Ovary (tissue), 7 donors: ENCODE measurements at regions not wholly inside any gene's neighbourhood (a gene's known extent, or its start where the extent isn't known, plus 50 kb on each side); places are given as distances from the start of the nearest gene placed in this dataset.

Experiments used
- DNase-seq, 5 donors: peaks; one replicate each; pipeline ENCODE4 v3.0.0-alpha.2; 2019 to 2020
- H3K27ac ChIP-seq, 2 donors: fragments of 200-600 bp; one replicate each; pipeline versions ENCODE4 v1.5.1 to v1.8.0; 2019 to 2022
- H3K27me3 ChIP-seq: fragments of 200-600 bp; one replicate; pipeline ENCODE4 v1.8.0; 2022
- H3K36me3 ChIP-seq: fragments of 200-600 bp; sonication (generic); one replicate; pipeline ENCODE4 v1.5.1; 2019
- H3K4me1 ChIP-seq: one replicate; pipeline ENCODE4 v1.8.1; 2013; ENCODE audit warnings: mild to moderate bottlenecking, moderate library complexity; ENCODE audit not compliant: insufficient read depth
- H3K4me3 ChIP-seq: fragments of 200-600 bp; sonication (generic); one replicate; pipeline ENCODE4 v1.5.1; 2017
- H3K9me3 ChIP-seq, 2 donors: fragments of 200-600 bp in 1 of 2; sonication (generic) in 1 of 2; one replicate each; pipeline versions ENCODE4 v1.5.1 to v1.8.1; 2013 to 2019; ENCODE audit warnings: mild to moderate bottlenecking in 1 of 2, moderate library complexity in 1 of 2
- CTCF ChIP-seq, 3 donors: fragments of 450-650 bp in 2 of 3; fragments of 200-600 bp in 1 of 3; IDR thresholded peaks; one replicate each; pipeline versions ENCODE4 v1.5.1 to v1.8.0; 2016 to 2022; ENCODE audit warnings: antibody characterized with exemption in 3 of 3, mild to moderate bottlenecking in 1 of 3
- EP300 ChIP-seq: sonication (generic); formaldehyde crosslinking; IDR thresholded peaks from one replicate; pipeline ENCODE4 v1.6.1; 2017; ENCODE audit warnings: antibody characterized with exemption
- POLR2A ChIP-seq: fragments of 450-650 bp; IDR thresholded peaks from one replicate; pipeline ENCODE4 v1.6.1; 2017; ENCODE audit warnings: antibody characterized with exemption, mild to moderate bottlenecking, moderate library complexity
- WGBS, 3 donors: extraction: QIAGEN DNeasy Blood & Tissue Kit in 1 of 3; methylation state at CpG; one replicate each; pipeline versions ENCODE4 v1.1.5 to v1.1.7; 2013 to 2017; 5-methylcytosine and 5-hydroxymethylcytosine counted together
- intact Hi-C, 4 donors: fragments of 100-400 bp; cut with DNase I; formaldehyde crosslinking; loops; one replicate each; pipeline versions ENCODE4 v1.11.0 to v1.15.1; 2022 to 2023
- donor health status: DM: no; HTN: no; CAD: no; lungs with moderate emphysema.
- donor health status: DM: no; HTN: no; CAD: no.
- donor health status: Bipolar disorder and iron deficiency.
- donor health status: DM: no; HTN: no; CAD: no.
- donor health status: DM: yes; HTN: yes; CAD: no.

- no peak overlapping the region for H3K4me3 ChIP-seq
- intact Hi-C loops: no loop called here
- H3K27me3 ChIP-seq: no peaks in the 10 kb centered on the region
- no peak overlapping the region for H3K27ac ChIP-seq
- H3K9me3 ChIP-seq: no peaks in the 10 kb centered on the region
- no peaks in the 10 kb centered on the region for H3K36me3 ChIP-seq
- WGBS, 3 donors: 75 to 80% (median 77%) methylated on average over 3 of the region's 3 CpGs
- no peak for DNase-seq
- TF ChIP-seq POLR2A: no peak
- no peak for TF ChIP-seq CTCF (IDR thresholded peaks at IDR 0.05)
- no peak for TF ChIP-seq EP300
- H3K4me1 ChIP-seq: no peaks in the 10 kb centered on the region
Measured at GRCh38 chr5:3011764-3012017, 260.2 kb upstream of the IRX2 start.

- Histone ChIP-seq H3K4me3 (no peak overlapping the region), H3K9me3 (no peaks in the 10 kb centered on the region), H3K27me3 (no peaks in the 10 kb centered on the region), H3K4me1 (no peaks in the 10 kb centered on the region), H3K36me3 (no peaks in the 10 kb centered on the region), H3K27ac (no peak overlapping the region)
- TF ChIP-seq POLR2A (no peak), CTCF (IDR thresholded peaks at IDR 0.05) (no peak), EP300 (no peak)
- 84 to 91% (median 84%) methylated on average over 9 of the region's 9 CpGs for WGBS, 3 donors
- no peak for DNase-seq
- intact Hi-C loops: no loop called here
Measured at GRCh38 chr5:3010953-3011763, 259.7 kb upstream of the IRX2 start.

GRCh38 chr5:3010301-3010952, 258.9 kb upstream of the IRX2 start:
- Histone ChIP-seq H3K9me3 (no peaks in the 10 kb centered on the region), H3K4me1 (no peaks in the 10 kb centered on the region), H3K36me3 (no peaks in the 10 kb centered on the region), H3K27ac (no peak overlapping the region), H3K4me3 (no peak overlapping the region), H3K27me3 (no peaks in the 10 kb centered on the region)
- intact Hi-C loops: no loop called here
- 66 to 74% (median 66%) methylated on average over 9 of the region's 9 CpGs for WGBS, 3 donors
- no peak for DNase-seq
- TF ChIP-seq POLR2A (no peak), CTCF (IDR thresholded peaks at IDR 0.05) (no peak), EP300 (no peak)

- intact Hi-C loops: no loop called here
- no peaks in the 10 kb centered on the region for H3K4me1 ChIP-seq
- WGBS, 3 donors: 58 to 66% (median 62%) methylated on average over 6 of the region's 6 CpGs
- no peak for TF ChIP-seq POLR2A
- TF ChIP-seq CTCF (IDR thresholded peaks at IDR 0.05): no peak
- TF ChIP-seq EP300: no peak
- no peak overlapping the region for H3K4me3 ChIP-seq
- H3K36me3 ChIP-seq: no peaks in the 10 kb centered on the region
- H3K9me3 ChIP-seq: no peaks in the 10 kb centered on the region
- H3K27ac ChIP-seq: no peak overlapping the region
- no peaks in the 10 kb centered on the region for H3K27me3 ChIP-seq
- DNase-seq: no peak
Measured at GRCh38 chr5:3009605-3010004, 258.1 kb upstream of the IRX2 start.
